GM23338 (cell line): ENCODE measurements at regions not wholly inside any gene's neighbourhood (a gene's known extent, or its start where the extent isn't known, plus 50 kb on each side); places are given as distances from the start of the nearest gene placed in this dataset.

Experiments
- ATAC-seq: fragments of 200-7000 bp; cut with Tn5 transposase; 3 replicates; pipeline ENCODE4 v1.9.1; 2020
- DNase-seq: peaks from one replicate; pipeline ENCODE4 v3.0.0-alpha.2; 2015; ENCODE audit warnings: low spot score
- H2AFZ ChIP-seq: fragments of 200-600 bp; sonication (generic); 2 replicates; pipeline ENCODE4 v1.8.0; 2016; ENCODE audit warnings: antibody characterized with exemption, mild to moderate bottlenecking, moderate library complexity
- H3F3A ChIP-seq: fragments of 200-600 bp; sonication (generic); replicated peaks from 2 replicates; pipeline ENCODE4 v1.8.0; 2017; ENCODE audit warnings: antibody characterized with exemption, mixed run types, low read depth
- H3K27ac ChIP-seq: fragments of 200-600 bp; sonication (generic); 2 replicates; pipeline ENCODE4 v1.6.1; 2016; ENCODE audit warnings: low read depth
- H3K27me3 ChIP-seq: fragments of 200-600 bp; sonication (generic); 2 replicates; pipeline ENCODE4 v1.8.0; 2016; ENCODE audit warnings: mild to moderate bottlenecking, mixed run types, moderate library complexity; ENCODE audit not compliant: insufficient read depth
- H3K36me3 ChIP-seq: fragments of 200-600 bp; sonication (generic); 2 replicates; pipeline ENCODE4 v1.8.0; 2016; ENCODE audit warnings: mild to moderate bottlenecking; ENCODE audit not compliant: insufficient read depth
- H3K4me1 ChIP-seq: fragments of 200-600 bp; sonication (generic); 2 replicates; pipeline ENCODE4 v1.8.0; 2016; ENCODE audit warnings: mild to moderate bottlenecking, moderate library complexity; ENCODE audit not compliant: insufficient read depth
- H3K4me2 ChIP-seq: fragments of 200-600 bp; sonication (generic); 2 replicates; pipeline ENCODE4 v1.7.1; 2017; ENCODE audit warnings: mixed run types
- H3K4me3 ChIP-seq: fragments of 200-600 bp; sonication (generic); 2 replicates; pipeline ENCODE4 v1.6.1; 2016; ENCODE audit warnings: mixed run types
- H3K79me2 ChIP-seq: fragments of 200-600 bp; sonication (generic); replicated peaks from 2 replicates; pipeline ENCODE4 v1.8.0; 2017; ENCODE audit warnings: mild to moderate bottlenecking; ENCODE audit not compliant: insufficient read depth
- H3K9me2 ChIP-seq: fragments of 200-600 bp; sonication (generic); 2 replicates; pipeline ENCODE4 v1.8.0; 2017; ENCODE audit not compliant: insufficient read depth
- H4K20me1 ChIP-seq: fragments of 200-600 bp; sonication (generic); replicated peaks from 2 replicates; pipeline ENCODE4 v1.8.0; 2017; ENCODE audit warnings: mild to moderate bottlenecking; ENCODE audit not compliant: insufficient read depth
- H3K27ac Mint-ChIP-seq: 2 replicates; pipeline ENCODE4 v1.8.0; 2020; ENCODE audit warnings: inconsistent platforms, mild to moderate bottlenecking, moderate library complexity, mixed read lengths
- H3K27me3 Mint-ChIP-seq: 3 replicates; pipeline ENCODE4 v1.8.0; 2022; ENCODE audit warnings: low read depth, mild to moderate bottlenecking, moderate library complexity, mixed read lengths, inconsistent platforms; ENCODE audit not compliant: insufficient read depth, poor library complexity
- H3K36me3 Mint-ChIP-seq: 3 replicates; pipeline ENCODE4 v1.8.0; 2021; ENCODE audit warnings: low read depth, mild to moderate bottlenecking, inconsistent platforms, moderate library complexity, mixed read lengths
- H3K4me1 Mint-ChIP-seq: 3 replicates; pipeline ENCODE4 v1.8.0; 2020; ENCODE audit warnings: mild to moderate bottlenecking, inconsistent platforms, mixed read lengths
- H3K4me3 Mint-ChIP-seq: 3 replicates; pipeline ENCODE4 v1.8.0; 2021; ENCODE audit warnings: moderate library complexity, mild to moderate bottlenecking, inconsistent platforms, mixed read lengths
- H3K9me3 Mint-ChIP-seq: 3 replicates; pipeline ENCODE4 v1.8.0; 2020; ENCODE audit warnings: moderate library complexity, mild to moderate bottlenecking, inconsistent platforms, mixed read lengths
- CREB1 ChIP-seq: fragments of 250-450 bp; sonication (Bioruptor Pico); IDR thresholded peaks from 2 replicates; pipeline ENCODE4 v1.5.0; 2020; ENCODE audit warnings: low read depth, mild to moderate bottlenecking, moderate library complexity
- EZH2 ChIP-seq: fragments of 200-600 bp; sonication (generic); IDR thresholded peaks from one replicate; pipeline ENCODE4 v1.8.0; 2017; ENCODE audit warnings: antibody characterized with exemption, mild to moderate bottlenecking, low read depth; ENCODE audit not compliant: unreplicated experiment
- EZH2phosphoT487 ChIP-seq: fragments of 200-600 bp; sonication (generic); IDR thresholded peaks from one replicate; pipeline ENCODE4 v1.8.1; 2018; ENCODE audit warnings: antibody characterized with exemption; ENCODE audit not compliant: unreplicated experiment
- JUNB ChIP-seq: IDR thresholded peaks from one replicate; pipeline ENCODE4 v1.6.1; 2016; ENCODE audit warnings: antibody characterized with exemption; ENCODE audit not compliant: unreplicated experiment
- NANOG ChIP-seq: IDR thresholded peaks from 2 replicates; pipeline ENCODE4 v1.6.1; 2016; ENCODE audit warnings: antibody characterized with exemption, borderline replicate concordance
- POLR2AphosphoS5 ChIP-seq: IDR thresholded peaks from 2 replicates; pipeline ENCODE4 v1.6.1; 2016; ENCODE audit warnings: antibody characterized with exemption, low read depth
- STAT1 ChIP-seq: IDR thresholded peaks from one replicate; pipeline ENCODE4 v1.6.1; 2016; ENCODE audit warnings: antibody characterized with exemption; ENCODE audit not compliant: unreplicated experiment
- ZNF114 ChIP-seq: fragments of 250-450 bp; sonication (Bioruptor Pico); IDR thresholded peaks from 2 replicates; pipeline ENCODE4 v1.5.0; 2020; ENCODE audit warnings: mild to moderate bottlenecking, moderate library complexity
- ZNF331 ChIP-seq: fragments of 250-450 bp; sonication (Bioruptor Pico); IDR thresholded peaks from 2 replicates; pipeline ENCODE4 v1.5.0; 2020; ENCODE audit warnings: low read depth, mild to moderate bottlenecking, moderate library complexity
- ZNF462 ChIP-seq: fragments of 250-450 bp; sonication (Bioruptor Pico); IDR thresholded peaks from 2 replicates; pipeline ENCODE4 v1.5.0; 2020; ENCODE audit warnings: mild to moderate bottlenecking, moderate library complexity
- TF ChIP-seq, protein P1 (sequence below): IDR thresholded peaks from 2 replicates; pipeline ENCODE4 v1.6.1; 2016; ENCODE audit warnings: antibody characterized with exemption
- TF ChIP-seq, protein P2 (sequence below): IDR thresholded peaks from one replicate; pipeline ENCODE4 v1.6.1; 2018; ENCODE audit warnings: antibody characterized with exemption; ENCODE audit not compliant: unreplicated experiment
- TF ChIP-seq, protein P3 (sequence below), 2 experiments: fragments of 200-600 bp in 1 of 2; sonication (generic) in 1 of 2; conservative IDR thresholded peaks; 2 replicates each; pipeline versions ENCODE4 v1.5.1 to v1.6.1; 2016 to 2017; ENCODE audit warnings: antibody characterized with exemption in 2 of 2, low read depth in 2 of 2, mild to moderate bottlenecking in 2 of 2, moderate library complexity in 1 of 2

GRCh38 chr1:30633294-30633693 lies 90.1 kb downstream of the MATN1 start:
- Mint-ChIP-seq H3K4me3 (no peak overlapping the region), H3K27ac (no peak overlapping the region), H3K36me3 (no peaks in the 10 kb centered on the region), H3K27me3 (no peaks in the 10 kb centered on the region), H3K9me3 (peaks cover 5% of the 10 kb centered on the region; the same call in 1 of the 3 replicates), H3K4me1 (no peaks in the 10 kb centered on the region)
- Histone ChIP-seq H3K79me2 (no peaks in the 10 kb centered on the region), H3K4me3 (no peak overlapping the region), H2AFZ (no peak overlapping the region), H3K4me1 (no peaks in the 10 kb centered on the region), H3K9me2 (no peaks in the 10 kb centered on the region), H3K4me2 (no peak overlapping the region), H3K36me3 (no peaks in the 10 kb centered on the region), H4K20me1 (no peaks in the 10 kb centered on the region), H3K27me3 (no peaks in the 10 kb centered on the region), H3F3A (no peaks in the 10 kb centered on the region), H3K27ac (no peak overlapping the region)
- TF ChIP-seq, protein P1, sequence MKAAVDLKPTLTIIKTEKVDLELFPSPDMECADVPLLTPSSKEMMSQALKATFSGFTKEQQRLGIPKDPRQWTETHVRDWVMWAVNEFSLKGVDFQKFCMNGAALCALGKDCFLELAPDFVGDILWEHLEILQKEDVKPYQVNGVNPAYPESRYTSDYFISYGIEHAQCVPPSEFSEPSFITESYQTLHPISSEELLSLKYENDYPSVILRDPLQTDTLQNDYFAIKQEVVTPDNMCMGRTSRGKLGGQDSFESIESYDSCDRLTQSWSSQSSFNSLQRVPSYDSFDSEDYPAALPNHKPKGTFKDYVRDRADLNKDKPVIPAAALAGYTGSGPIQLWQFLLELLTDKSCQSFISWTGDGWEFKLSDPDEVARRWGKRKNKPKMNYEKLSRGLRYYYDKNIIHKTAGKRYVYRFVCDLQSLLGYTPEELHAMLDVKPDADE, result no peak
- TF ChIP-seq, protein P2, sequence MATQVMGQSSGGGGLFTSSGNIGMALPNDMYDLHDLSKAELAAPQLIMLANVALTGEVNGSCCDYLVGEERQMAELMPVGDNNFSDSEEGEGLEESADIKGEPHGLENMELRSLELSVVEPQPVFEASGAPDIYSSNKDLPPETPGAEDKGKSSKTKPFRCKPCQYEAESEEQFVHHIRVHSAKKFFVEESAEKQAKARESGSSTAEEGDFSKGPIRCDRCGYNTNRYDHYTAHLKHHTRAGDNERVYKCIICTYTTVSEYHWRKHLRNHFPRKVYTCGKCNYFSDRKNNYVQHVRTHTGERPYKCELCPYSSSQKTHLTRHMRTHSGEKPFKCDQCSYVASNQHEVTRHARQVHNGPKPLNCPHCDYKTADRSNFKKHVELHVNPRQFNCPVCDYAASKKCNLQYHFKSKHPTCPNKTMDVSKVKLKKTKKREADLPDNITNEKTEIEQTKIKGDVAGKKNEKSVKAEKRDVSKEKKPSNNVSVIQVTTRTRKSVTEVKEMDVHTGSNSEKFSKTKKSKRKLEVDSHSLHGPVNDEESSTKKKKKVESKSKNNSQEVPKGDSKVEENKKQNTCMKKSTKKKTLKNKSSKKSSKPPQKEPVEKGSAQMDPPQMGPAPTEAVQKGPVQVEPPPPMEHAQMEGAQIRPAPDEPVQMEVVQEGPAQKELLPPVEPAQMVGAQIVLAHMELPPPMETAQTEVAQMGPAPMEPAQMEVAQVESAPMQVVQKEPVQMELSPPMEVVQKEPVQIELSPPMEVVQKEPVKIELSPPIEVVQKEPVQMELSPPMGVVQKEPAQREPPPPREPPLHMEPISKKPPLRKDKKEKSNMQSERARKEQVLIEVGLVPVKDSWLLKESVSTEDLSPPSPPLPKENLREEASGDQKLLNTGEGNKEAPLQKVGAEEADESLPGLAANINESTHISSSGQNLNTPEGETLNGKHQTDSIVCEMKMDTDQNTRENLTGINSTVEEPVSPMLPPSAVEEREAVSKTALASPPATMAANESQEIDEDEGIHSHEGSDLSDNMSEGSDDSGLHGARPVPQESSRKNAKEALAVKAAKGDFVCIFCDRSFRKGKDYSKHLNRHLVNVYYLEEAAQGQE, result no peak
- no peak for TF ChIP-seq ZNF331 (CRISPR knock-in tag)
- no peak for TF ChIP-seq STAT1
- no peak for TF ChIP-seq EZH2
- no peak for TF ChIP-seq NANOG
- no peak for TF ChIP-seq JUNB
- no peak for TF ChIP-seq ZNF462 (CRISPR knock-in tag)
- TF ChIP-seq EZH2phosphoT487, result no peak
- no peak for TF ChIP-seq CREB1 (CRISPR knock-in tag)
- TF ChIP-seq, protein P3, sequence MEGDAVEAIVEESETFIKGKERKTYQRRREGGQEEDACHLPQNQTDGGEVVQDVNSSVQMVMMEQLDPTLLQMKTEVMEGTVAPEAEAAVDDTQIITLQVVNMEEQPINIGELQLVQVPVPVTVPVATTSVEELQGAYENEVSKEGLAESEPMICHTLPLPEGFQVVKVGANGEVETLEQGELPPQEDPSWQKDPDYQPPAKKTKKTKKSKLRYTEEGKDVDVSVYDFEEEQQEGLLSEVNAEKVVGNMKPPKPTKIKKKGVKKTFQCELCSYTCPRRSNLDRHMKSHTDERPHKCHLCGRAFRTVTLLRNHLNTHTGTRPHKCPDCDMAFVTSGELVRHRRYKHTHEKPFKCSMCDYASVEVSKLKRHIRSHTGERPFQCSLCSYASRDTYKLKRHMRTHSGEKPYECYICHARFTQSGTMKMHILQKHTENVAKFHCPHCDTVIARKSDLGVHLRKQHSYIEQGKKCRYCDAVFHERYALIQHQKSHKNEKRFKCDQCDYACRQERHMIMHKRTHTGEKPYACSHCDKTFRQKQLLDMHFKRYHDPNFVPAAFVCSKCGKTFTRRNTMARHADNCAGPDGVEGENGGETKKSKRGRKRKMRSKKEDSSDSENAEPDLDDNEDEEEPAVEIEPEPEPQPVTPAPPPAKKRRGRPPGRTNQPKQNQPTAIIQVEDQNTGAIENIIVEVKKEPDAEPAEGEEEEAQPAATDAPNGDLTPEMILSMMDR (conservative IDR thresholded peaks at IDR 0.05; ENCODE audit: low read depth in 2 of 2), result no peak
- TF ChIP-seq ZNF114 (CRISPR knock-in tag), result no peak
- TF ChIP-seq POLR2AphosphoS5, result no peak
- DNase-seq (no peak), ATAC-seq (no peak)
